Brain microvascular endothelial cell (primary cell): ENCODE measurements at regions not wholly inside any gene's neighbourhood (a gene's known extent, or its start where the extent isn't known, plus 50 kb on each side); places are given as distances from the start of the nearest gene placed in this dataset.

Source experiments
- DNase-seq: peaks from one replicate; pipeline ENCODE4 v3.0.0-alpha.2; 2020
- H3K27ac ChIP-seq: fragments of 250-450 bp; sonication (Bioruptor Pico); 2 replicates; pipeline ENCODE4 v1.5.1; 2020; ENCODE audit warnings: mild to moderate bottlenecking, moderate library complexity
- H3K27me3 ChIP-seq: fragments of 250-450 bp; sonication (Bioruptor Pico); replicated peaks from 2 replicates; pipeline ENCODE4 v1.5.1; 2020; ENCODE audit warnings: mild to moderate bottlenecking
- H3K36me3 ChIP-seq: fragments of 250-450 bp; sonication (Bioruptor Pico); replicated peaks from 2 replicates; pipeline ENCODE4 v1.5.1; 2020; ENCODE audit warnings: mild to moderate bottlenecking
- H3K4me3 ChIP-seq: 2 replicates; pipeline ENCODE4 v1.5.1; 2011; ENCODE audit warnings: low read depth, mild to moderate bottlenecking, control low read depth, low read length, moderate library complexity
- CTCF ChIP-seq: IDR thresholded peaks from 2 replicates; pipeline ENCODE4 v1.5.1; 2011; ENCODE audit warnings: low read depth, mild to moderate bottlenecking, moderate library complexity, low read length, control low read depth, inconsistent platforms; ENCODE audit errors: missing control alignments
- in situ Hi-C: cut with HindIII; loops from 2 replicates; pipeline ENCODE4 v1.10.0; 2017; ENCODE audit warnings: low sequenced_read_pairs, low pct_ligation_motif_present

GRCh38 chr6:16956361-16956760 lies 145.5 kb upstream of the STMND1 start:
- Histone ChIP-seq H3K4me3 (no peak overlapping the region), H3K36me3 (no peaks in the 10 kb centered on the region), H3K27me3 (no peaks in the 10 kb centered on the region), H3K27ac (no peak overlapping the region)
- TF ChIP-seq CTCF: no peak
- DNase-seq: no peak
- in situ Hi-C loops: no loop called here

GRCh38 chr6:16955899-16956298 lies 146.0 kb upstream of the STMND1 start:
- no peaks in the 10 kb centered on the region for H3K36me3 ChIP-seq
- no peak overlapping the region for H3K27ac ChIP-seq
- TF ChIP-seq CTCF: no peak
- in situ Hi-C loops: no loop called here
- H3K4me3 ChIP-seq: no peak overlapping the region
- H3K27me3 ChIP-seq: no peaks in the 10 kb centered on the region
- DNase-seq: no peak

GRCh38 chr6:16953905-16954304 lies 147.9 kb upstream of the STMND1 start:
- in situ Hi-C loops: no loop called here
- Histone ChIP-seq H3K27ac (no peak overlapping the region), H3K27me3 (no peaks in the 10 kb centered on the region), H3K4me3 (no peak overlapping the region), H3K36me3 (no peaks in the 10 kb centered on the region)
- DNase-seq: no peak
- TF ChIP-seq CTCF: no peak

GRCh38 chr6:16953446-16953845 lies 148.4 kb upstream of the STMND1 start:
- H3K27me3 ChIP-seq: no peaks in the 10 kb centered on the region
- H3K4me3 ChIP-seq: no peak overlapping the region

DNA sequence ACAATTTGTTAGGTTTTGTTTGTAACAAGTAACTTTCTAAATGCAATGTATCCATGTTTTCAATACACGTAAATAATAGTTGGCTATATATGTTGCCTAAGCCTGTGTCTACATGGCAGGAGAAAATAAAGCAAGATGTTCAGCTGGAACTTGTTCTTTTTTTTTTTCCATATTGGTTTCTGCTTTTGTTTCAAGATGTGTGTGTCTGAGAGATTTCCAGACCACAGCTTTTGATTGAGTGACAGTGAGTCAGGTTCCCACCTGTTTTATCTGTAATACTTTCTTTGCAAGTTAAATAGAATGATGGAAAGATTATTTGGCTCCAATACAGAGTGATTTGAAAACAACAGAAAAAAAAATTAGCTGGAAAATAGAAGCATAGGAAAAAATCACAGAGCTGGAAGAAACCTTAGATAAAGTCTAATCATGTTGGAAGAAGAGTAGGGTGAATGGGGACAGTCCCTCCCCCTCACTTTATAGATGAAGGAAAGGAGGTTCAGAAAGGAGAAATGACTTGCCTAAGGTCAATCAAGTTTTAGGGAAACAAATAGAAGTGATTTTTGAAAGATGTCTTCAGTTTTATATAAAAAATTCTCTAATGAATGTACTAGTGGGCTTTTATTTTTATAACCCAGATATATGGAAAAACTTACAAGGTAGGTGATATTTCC lies 150.9 kb upstream of the STMND1 start:
- no peak for TF ChIP-seq CTCF
- Histone ChIP-seq H3K27me3 (no peaks in the 10 kb centered on the region), H3K27ac (no peak overlapping the region), H3K36me3 (no peaks in the 10 kb centered on the region), H3K4me3 (no peak overlapping the region)
- in situ Hi-C loops: no loop called here
- DNase-seq: no peak

More at GRCh38 chr6:16953446-16953845, 148.4 kb upstream of the STMND1 start:
- DNase-seq: no peak
- H3K36me3 ChIP-seq: no peaks in the 10 kb centered on the region
- TF ChIP-seq CTCF: peak; percentile 12
- in situ Hi-C loops: no loop called here
- H3K27ac ChIP-seq: no peak overlapping the region

- H3K27me3 ChIP-seq: no peaks in the 10 kb centered on the region
- no peaks in the 10 kb centered on the region for H3K36me3 ChIP-seq
- DNase-seq: no peak
- TF ChIP-seq CTCF: no peak
- H3K27ac ChIP-seq: no peak overlapping the region
- H3K4me3 ChIP-seq: no peak overlapping the region
- in situ Hi-C loops: no loop called here
Observed at GRCh38 chr6:16950302-16950701, 151.5 kb upstream of the STMND1 start.
